ENCODE measurements at regions not wholly inside any gene's neighbourhood (a gene's known extent, or its start where the extent isn't known, plus 50 kb on each side); places are given as distances from the start of the nearest gene placed in this dataset.

DNA sequence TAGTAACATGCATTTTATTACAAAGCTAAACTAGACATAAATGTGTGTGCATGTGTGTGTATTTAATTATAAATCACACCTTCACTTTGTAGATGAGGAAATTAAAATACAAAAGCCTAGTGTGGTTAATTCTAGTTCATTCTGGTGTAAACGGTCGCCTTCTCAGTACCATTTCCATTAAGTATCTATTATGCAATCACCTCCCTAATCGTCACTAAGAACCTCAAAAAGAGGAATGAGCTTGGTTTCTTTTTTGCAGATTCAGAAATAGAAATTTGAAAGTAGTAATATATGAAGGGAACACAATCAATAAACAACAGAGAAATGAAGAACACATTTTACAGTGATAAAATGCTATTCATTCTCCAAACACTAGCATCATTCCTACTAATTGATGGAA lies 233.2 kb downstream of the ZBBX start:
- DNase-seq (ENCODE audit: extremely low spot score), result no peak
- TF ChIP-seq FOXM1 (IDR thresholded peaks at IDR 0.05; ENCODE audit: borderline replicate concordance) (no peak), LEF1 (IDR thresholded peaks at IDR 0.05; ENCODE audit: borderline replicate concordance) (no peak), ARNT (IDR thresholded peaks at IDR 0.05) (no peak), NFRKB (IDR thresholded peaks at IDR 0.05) (no peak), FOXK2 (IDR thresholded peaks at IDR 0.05) (no peak), L3MBTL2 (conservative IDR thresholded peaks at IDR 0.05) (no peak), CTBP1 (IDR thresholded peaks at IDR 0.05; ENCODE audit: borderline replicate concordance) (no peak), SUZ12 (IDR thresholded peaks at IDR 0.05) (no peak)

DNA sequence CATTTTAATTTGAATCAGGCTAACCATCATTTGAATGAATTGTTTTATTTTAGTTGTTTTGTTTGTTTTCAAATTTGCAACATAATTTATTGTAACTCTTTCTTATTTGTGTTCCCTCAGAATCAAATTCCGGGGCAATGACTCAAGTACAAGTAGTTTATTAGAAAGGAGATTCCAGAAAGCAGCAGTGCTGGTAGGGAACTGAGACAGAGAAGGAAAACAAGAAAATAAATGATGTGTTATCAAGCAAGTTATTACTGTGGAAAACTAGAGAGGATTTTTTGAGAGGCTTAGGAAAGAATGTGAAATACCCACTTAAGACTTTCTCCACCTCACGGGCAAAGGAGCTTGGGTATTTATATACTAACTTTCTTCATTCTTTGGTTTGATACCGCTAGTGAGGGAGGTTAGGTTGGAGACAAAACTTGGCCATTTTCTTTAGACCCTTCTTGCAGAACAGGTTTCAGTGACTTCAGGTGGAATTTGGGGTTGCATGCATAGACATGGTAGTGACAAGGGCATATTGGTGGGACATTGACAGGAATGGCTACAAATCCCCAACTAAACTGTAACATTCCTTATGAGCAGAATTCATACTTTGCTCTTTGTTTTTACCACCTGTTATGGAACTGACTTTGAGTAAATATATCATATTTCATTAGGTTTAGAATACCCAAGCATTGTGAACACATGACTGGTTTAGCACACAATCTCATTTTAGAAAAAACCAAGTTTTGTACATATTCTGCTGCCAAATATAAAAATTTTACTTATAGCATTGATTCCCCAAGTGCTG lies 254.3 kb downstream of the ZBBX start:
- no peak for DNase-seq (ENCODE audit: extremely low spot score)
- CTCF ChIA-PET, result no interaction called here
- POLR2A ChIA-PET, result no interaction called here
- TF ChIP-seq NFRKB (IDR thresholded peaks at IDR 0.05) (no peak), ZNF384 (IDR thresholded peaks at IDR 0.05) (no peak), SUZ12 (IDR thresholded peaks at IDR 0.05) (no peak), FOXA1 (IDR thresholded peaks at IDR 0.05) (no peak), CTBP1 (IDR thresholded peaks at IDR 0.05; ENCODE audit: borderline replicate concordance) (no peak), FOXK2 (IDR thresholded peaks at IDR 0.05) (no peak), TARDBP (IDR thresholded peaks at IDR 0.05) (no peak), BHLHE40 (IDR thresholded peaks at IDR 0.05; ENCODE audit: borderline replicate concordance) (no peak), FOXM1 (IDR thresholded peaks at IDR 0.05; ENCODE audit: borderline replicate concordance) (no peak), LEF1 (IDR thresholded peaks at IDR 0.05; ENCODE audit: borderline replicate concordance) (no peak), L3MBTL2 (conservative IDR thresholded peaks at IDR 0.05) (no peak), ARNT (IDR thresholded peaks at IDR 0.05) (no peak)

More for the DNA sequence above, 233.2 kb downstream of the ZBBX start:
- CTCF ChIA-PET, result no interaction called here
- POLR2A ChIA-PET, result no interaction called here

DNA sequence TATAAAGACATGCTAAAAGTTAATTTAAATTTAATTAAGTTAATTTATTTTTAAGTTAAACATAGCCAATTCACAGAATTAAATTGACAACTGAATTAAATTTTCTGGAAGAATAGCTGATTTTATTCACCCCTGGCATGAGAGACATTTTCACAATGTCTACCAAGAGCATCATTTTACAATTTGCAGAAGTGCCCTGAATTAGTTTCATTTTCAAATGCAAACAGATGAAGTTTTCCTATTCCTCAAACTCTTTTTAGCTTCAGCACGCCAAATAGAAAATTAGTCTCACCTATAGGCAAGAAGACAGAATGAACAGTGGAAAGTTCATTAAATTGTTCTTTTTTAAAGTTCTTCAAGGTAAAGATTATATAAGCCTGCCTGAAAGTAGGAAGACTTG lies 259.3 kb downstream of the ZBBX start:
- ChIA-PET CTCF (no interaction called here), POLR2A (no interaction called here)
- TF ChIP-seq ARNT (IDR thresholded peaks at IDR 0.05) (no peak), CTBP1 (IDR thresholded peaks at IDR 0.05; ENCODE audit: borderline replicate concordance) (no peak), ELF4 (IDR thresholded peaks at IDR 0.05) (no peak), FOXA1 (IDR thresholded peaks at IDR 0.05) (no peak), ZNF384 (IDR thresholded peaks at IDR 0.05) (no peak), FOXM1 (IDR thresholded peaks at IDR 0.05; ENCODE audit: borderline replicate concordance) (no peak), FOXK2 (IDR thresholded peaks at IDR 0.05) (no peak), NFRKB (IDR thresholded peaks at IDR 0.05) (no peak), SP1 (IDR thresholded peaks at IDR 0.05) (no peak), L3MBTL2 (conservative IDR thresholded peaks at IDR 0.05) (no peak), SUZ12 (IDR thresholded peaks at IDR 0.05) (no peak), BHLHE40 (IDR thresholded peaks at IDR 0.05; ENCODE audit: borderline replicate concordance) (no peak), LEF1 (IDR thresholded peaks at IDR 0.05; ENCODE audit: borderline replicate concordance) (no peak), TARDBP (IDR thresholded peaks at IDR 0.05) (no peak)
- no peak for DNase-seq (ENCODE audit: extremely low spot score)

DNA sequence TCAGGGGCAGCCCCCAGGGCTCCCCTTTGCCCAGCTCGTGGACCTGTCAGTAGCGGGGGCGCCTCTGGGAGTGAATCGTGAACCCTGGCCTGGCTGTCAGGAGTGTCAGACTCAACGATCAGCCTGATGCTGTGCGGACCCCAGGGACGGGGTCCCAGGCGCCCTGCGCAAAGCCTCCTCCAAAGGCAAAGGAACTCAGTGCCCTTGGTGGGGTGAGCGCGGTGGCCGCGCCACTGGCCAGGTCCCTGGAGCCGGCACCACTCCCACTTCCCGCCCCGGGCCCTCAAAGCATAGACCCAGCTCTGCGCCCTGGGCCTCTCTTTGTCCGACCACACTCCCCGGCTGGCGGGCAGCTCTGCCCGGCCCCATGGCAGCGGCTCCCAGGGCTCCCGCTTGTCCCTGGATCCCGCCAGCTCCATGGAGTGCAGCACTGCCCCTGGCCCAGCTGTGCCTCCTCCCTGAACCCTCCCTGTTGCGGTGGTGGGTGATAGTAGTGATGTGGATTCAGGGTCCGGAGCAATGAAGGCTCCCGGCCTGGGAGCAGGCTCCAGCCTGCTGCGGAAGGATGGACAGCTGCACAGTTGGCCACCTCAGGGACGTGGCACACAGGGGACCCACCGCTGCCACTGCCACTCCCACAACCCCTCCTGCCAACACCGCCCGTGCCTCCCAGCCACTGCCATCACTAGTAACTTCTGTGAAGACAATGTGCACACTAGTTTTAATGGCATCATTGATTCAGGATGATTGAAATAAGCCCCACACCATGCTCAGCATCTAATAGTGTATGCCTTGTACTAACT lies 263.8 kb downstream of the ZBBX start:
- ChIA-PET CTCF (no interaction called here), POLR2A (no interaction called here)

DNA sequence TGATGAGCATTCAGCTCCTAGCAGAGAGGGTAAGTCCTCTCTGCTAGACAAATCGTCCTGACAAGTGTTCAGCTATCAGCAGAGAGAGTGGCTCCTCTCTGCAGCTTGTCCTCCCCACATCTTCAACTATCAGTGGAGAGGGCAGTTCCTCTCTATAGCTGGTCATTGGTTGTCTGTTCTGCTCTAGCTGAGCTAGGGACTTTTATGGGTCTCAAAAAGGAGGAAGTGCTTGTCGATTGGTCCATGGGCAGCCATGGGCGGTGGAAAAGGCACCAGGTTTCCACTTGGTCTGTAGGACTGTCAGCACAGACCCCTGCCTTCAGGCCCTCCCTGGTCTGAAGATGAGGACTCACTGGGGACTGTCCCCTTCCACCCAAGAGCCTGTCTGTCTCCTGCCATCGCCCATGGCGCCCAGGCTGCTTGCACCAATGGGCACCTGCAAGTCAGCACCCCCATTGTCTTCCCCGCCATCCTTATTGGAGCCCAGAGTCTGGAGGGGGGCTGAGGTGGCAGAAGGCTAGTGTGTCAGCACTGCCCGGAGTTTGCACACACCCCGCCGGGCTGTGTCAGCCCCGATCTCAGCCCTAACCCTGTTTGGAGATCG lies 264.7 kb downstream of the ZBBX start:
- TF ChIP-seq SP1 (IDR thresholded peaks at IDR 0.05) (no peak), ZNF384 (IDR thresholded peaks at IDR 0.05) (no peak), LEF1 (IDR thresholded peaks at IDR 0.05; ENCODE audit: borderline replicate concordance) (no peak), FOXA1 (IDR thresholded peaks at IDR 0.05) (no peak), CTBP1 (IDR thresholded peaks at IDR 0.05; ENCODE audit: borderline replicate concordance) (no peak), SUZ12 (IDR thresholded peaks at IDR 0.05) (no peak), TARDBP (IDR thresholded peaks at IDR 0.05) (no peak), ELF4 (IDR thresholded peaks at IDR 0.05) (no peak)
- ChIA-PET CTCF (no interaction called here), POLR2A (no interaction called here)
- no peak for DNase-seq (ENCODE audit: extremely low spot score)

More for the DNA sequence above, 263.8 kb downstream of the ZBBX start:
- TF ChIP-seq FOXK2 (IDR thresholded peaks at IDR 0.05) (no peak), FOXA1 (IDR thresholded peaks at IDR 0.05) (no peak), LEF1 (IDR thresholded peaks at IDR 0.05; ENCODE audit: borderline replicate concordance) (no peak), ARNT (IDR thresholded peaks at IDR 0.05) (no peak), SUZ12 (IDR thresholded peaks at IDR 0.05) (no peak), CTBP1 (IDR thresholded peaks at IDR 0.05; ENCODE audit: borderline replicate concordance) (no peak), ZNF384 (IDR thresholded peaks at IDR 0.05) (no peak), NFRKB (IDR thresholded peaks at IDR 0.05) (no peak), L3MBTL2 (conservative IDR thresholded peaks at IDR 0.05) (no peak)
- TF ChIP-seq, protein P1, sequence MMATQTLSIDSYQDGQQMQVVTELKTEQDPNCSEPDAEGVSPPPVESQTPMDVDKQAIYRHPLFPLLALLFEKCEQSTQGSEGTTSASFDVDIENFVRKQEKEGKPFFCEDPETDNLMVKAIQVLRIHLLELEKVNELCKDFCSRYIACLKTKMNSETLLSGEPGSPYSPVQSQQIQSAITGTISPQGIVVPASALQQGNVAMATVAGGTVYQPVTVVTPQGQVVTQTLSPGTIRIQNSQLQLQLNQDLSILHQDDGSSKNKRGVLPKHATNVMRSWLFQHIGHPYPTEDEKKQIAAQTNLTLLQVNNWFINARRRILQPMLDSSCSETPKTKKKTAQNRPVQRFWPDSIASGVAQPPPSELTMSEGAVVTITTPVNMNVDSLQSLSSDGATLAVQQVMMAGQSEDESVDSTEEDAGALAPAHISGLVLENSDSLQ (IDR thresholded peaks at IDR 0.05), result no peak
- no peak for DNase-seq (ENCODE audit: extremely low spot score)

DNA sequence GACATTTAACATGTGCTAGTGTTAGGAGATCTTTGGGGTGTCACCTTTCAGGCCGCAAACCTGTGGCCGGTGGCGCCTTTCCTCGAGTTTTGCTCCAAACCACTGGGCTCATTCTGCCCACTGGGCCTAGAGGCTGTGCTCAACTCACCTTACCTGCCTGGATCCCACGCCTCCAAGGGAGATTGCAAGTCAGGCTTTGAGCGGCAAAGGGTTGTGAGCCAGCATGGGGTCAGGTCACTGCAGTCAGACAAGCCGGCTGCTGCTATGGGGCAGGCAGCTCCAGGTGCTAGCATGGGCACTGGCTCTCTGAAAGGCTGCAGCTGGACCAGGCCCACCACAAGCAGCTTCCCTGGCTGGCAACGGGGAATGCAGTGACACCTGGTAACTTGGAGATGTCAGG lies 265.5 kb downstream of the ZBBX start:
- CTCF ChIA-PET, result no interaction called here
- TF ChIP-seq BHLHE40 (IDR thresholded peaks at IDR 0.05; ENCODE audit: borderline replicate concordance), result no peak
- POLR2A ChIA-PET, result no interaction called here
- no peak for DNase-seq (ENCODE audit: extremely low spot score)
